Tibial artery (tissue), 4 donors: ENCODE measurements at regions not wholly inside any gene's neighbourhood (a gene's known extent, or its start where the extent isn't known, plus 50 kb on each side); places are given as distances from the start of the nearest gene placed in this dataset.

Experiments
- DNase-seq, 2 donors: peaks; one replicate each; pipeline ENCODE4 v3.0.0-alpha.2; 2019
- H3K27ac ChIP-seq, 2 donors: fragments of 200-600 bp; sonication (generic) in 1 of 2; 1 replicate in 1 of 2; 2 replicates in 1 of 2; pipeline ENCODE4 v1.5.1; 2018 to 2019; ENCODE audit warnings: mild to moderate bottlenecking in 1 of 2
- H3K27me3 ChIP-seq, 2 donors: fragments of 200-600 bp; sonication (generic) in 1 of 2; one replicate each; pipeline versions ENCODE4 v1.5.1 to v1.6.0; 2016 to 2019
- H3K36me3 ChIP-seq, 3 donors: fragments of 200-600 bp; sonication (generic) in 2 of 3; one replicate each; pipeline ENCODE4 v1.5.1; 2016 to 2019; ENCODE audit warnings: mild to moderate bottlenecking in 2 of 3
- H3K4me1 ChIP-seq, 4 donors: fragments of 200-600 bp; sonication (generic) in 2 of 4; 1 replicate in 3 of 4; 2 replicates in 1 of 4; pipeline ENCODE4 v1.5.1; 2016 to 2019
- H3K4me3 ChIP-seq, 2 donors: fragments of 200-600 bp; sonication (generic) in 1 of 2; 1 replicate in 1 of 2; 2 replicates in 1 of 2; pipeline ENCODE4 v1.5.1; 2018 to 2019; ENCODE audit warnings: mild to moderate bottlenecking in 2 of 2
- H3K9me3 ChIP-seq, 3 donors: fragments of 200-600 bp; sonication (generic) in 1 of 3; one replicate each; pipeline ENCODE4 v1.5.1; 2016 to 2019
- intact Hi-C: fragments of 100-400 bp; cut with DNase I; formaldehyde crosslinking; loops from one replicate; pipeline ENCODE4 v1.15.0; 2023; ENCODE audit warnings: low total_unique reads
- TF ChIP-seq, protein P1 (sequence below), 2 experiments: fragments of 200-600 bp in 1 of 2; fragments of 450-650 bp in 1 of 2; IDR thresholded peaks; one replicate each; pipeline ENCODE4 v1.5.1; 2017 to 2019; ENCODE audit warnings: antibody characterized with exemption in 2 of 2, mild to moderate bottlenecking in 1 of 2, moderate library complexity in 1 of 2

GRCh38 chr4:89509708-89510281 is 202.2 kb upstream of the GPRIN3 start:
- no peaks in the 10 kb centered on the region for H3K36me3 ChIP-seq
- no peak overlapping the region for H3K4me3 ChIP-seq
- H3K9me3 ChIP-seq: no peaks in the 10 kb centered on the region
- intact Hi-C loops: no loop called here
- no peaks in the 10 kb centered on the region for H3K4me1 ChIP-seq
- DNase-seq: no peak
- H3K27me3 ChIP-seq: no peaks in the 10 kb centered on the region
- TF ChIP-seq, protein P1, sequence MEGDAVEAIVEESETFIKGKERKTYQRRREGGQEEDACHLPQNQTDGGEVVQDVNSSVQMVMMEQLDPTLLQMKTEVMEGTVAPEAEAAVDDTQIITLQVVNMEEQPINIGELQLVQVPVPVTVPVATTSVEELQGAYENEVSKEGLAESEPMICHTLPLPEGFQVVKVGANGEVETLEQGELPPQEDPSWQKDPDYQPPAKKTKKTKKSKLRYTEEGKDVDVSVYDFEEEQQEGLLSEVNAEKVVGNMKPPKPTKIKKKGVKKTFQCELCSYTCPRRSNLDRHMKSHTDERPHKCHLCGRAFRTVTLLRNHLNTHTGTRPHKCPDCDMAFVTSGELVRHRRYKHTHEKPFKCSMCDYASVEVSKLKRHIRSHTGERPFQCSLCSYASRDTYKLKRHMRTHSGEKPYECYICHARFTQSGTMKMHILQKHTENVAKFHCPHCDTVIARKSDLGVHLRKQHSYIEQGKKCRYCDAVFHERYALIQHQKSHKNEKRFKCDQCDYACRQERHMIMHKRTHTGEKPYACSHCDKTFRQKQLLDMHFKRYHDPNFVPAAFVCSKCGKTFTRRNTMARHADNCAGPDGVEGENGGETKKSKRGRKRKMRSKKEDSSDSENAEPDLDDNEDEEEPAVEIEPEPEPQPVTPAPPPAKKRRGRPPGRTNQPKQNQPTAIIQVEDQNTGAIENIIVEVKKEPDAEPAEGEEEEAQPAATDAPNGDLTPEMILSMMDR (IDR thresholded peaks at IDR 0.05): no peak
- H3K27ac ChIP-seq: no peak overlapping the region

- Histone ChIP-seq H3K36me3 (no peaks in the 10 kb centered on the region), H3K9me3 (no peaks in the 10 kb centered on the region), H3K27ac (no peak overlapping the region), H3K4me1 (no peaks in the 10 kb centered on the region), H3K4me3 (no peak overlapping the region), H3K27me3 (no peaks in the 10 kb centered on the region)
- intact Hi-C loops: no loop called here
- no peak for DNase-seq
- TF ChIP-seq, protein P1 (IDR thresholded peaks at IDR 0.05): no peak
These were observed 199.4 kb upstream of the GPRIN3 start for GRCh38 chr4:89506866-89507491.

DNA sequence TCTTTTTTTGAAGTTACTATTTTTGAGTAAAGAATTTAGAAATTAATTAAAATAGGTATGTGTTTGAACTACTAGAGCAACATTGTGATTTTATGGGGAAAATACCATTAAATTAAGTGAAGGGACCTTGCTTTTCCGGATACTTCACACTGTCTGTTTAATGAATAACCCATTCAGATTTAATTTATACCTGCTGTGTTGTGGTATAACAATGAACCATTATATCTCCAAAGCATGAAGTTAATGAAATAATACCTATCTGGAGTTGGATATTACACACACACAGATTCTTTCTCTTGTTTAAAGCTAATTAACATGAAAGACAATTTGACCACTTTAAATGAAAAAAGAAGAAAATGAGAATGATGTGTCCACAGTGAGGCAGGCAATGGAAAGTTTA is 195.0 kb upstream of the GPRIN3 start:
- no peaks in the 10 kb centered on the region for H3K36me3 ChIP-seq
- H3K4me3 ChIP-seq: no peak overlapping the region
- intact Hi-C loops: no loop called here
- H3K27ac ChIP-seq: no peak overlapping the region
- H3K4me1 ChIP-seq: no peaks in the 10 kb centered on the region
- DNase-seq: no peak
- H3K27me3 ChIP-seq: no peaks in the 10 kb centered on the region
- no peaks in the 10 kb centered on the region for H3K9me3 ChIP-seq
- TF ChIP-seq, protein P1 (IDR thresholded peaks at IDR 0.05): no peak

DNA sequence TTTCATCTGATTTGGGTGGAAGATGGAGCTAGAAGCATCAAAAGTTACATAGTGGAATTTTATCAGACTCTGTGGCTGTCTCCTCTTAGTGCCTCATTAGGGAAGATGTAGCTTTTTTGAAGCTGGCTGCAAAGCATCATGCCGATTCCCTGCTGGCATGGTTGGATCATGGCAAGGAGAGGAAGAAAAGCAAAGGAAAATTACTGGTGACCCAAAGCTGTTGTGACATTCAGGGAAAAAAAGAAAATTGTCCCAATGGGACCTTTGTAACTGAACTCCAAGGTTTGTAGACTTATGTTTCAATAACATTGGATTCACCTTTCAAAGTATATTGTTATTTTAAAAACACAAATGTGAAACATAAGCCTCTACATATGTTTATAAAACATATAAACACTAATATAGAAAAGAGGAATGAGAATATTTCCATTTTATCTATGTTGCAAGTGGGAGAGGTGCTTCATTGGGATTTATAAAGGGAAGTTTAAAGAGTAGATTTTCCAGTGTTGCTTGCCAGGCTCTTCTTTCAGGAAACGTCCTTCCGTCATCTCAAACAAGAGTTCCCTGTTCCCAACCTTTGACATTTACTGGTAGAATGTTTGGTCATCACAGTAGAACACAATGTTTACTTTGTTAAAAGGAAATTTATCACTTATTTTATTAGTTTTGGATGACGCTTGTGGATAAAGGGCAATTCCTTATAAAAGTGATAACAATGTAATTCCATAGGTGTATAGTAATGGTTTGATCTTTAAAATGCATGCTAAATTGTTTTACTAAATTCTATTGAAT is 190.1 kb upstream of the GPRIN3 start:
- Histone ChIP-seq H3K9me3 (no peaks in the 10 kb centered on the region), H3K4me1 (no peaks in the 10 kb centered on the region), H3K27ac (no peak overlapping the region), H3K36me3 (no peaks in the 10 kb centered on the region), H3K4me3 (no peak overlapping the region), H3K27me3 (no peaks in the 10 kb centered on the region)
- intact Hi-C loops: no loop called here
- TF ChIP-seq, protein P1 (IDR thresholded peaks at IDR 0.05): no peak
- DNase-seq: no peak

- no peaks in the 10 kb centered on the region for H3K4me1 ChIP-seq
- TF ChIP-seq, protein P1 (IDR thresholded peaks at IDR 0.05): no peak
- DNase-seq: no peak
- H3K36me3 ChIP-seq: no peaks in the 10 kb centered on the region
- no peak overlapping the region for H3K4me3 ChIP-seq
- no peaks in the 10 kb centered on the region for H3K9me3 ChIP-seq
- no peaks in the 10 kb centered on the region for H3K27me3 ChIP-seq
- H3K27ac ChIP-seq: no peak overlapping the region
- intact Hi-C loops: no loop called here
These were observed 189.3 kb upstream of the GPRIN3 start for GRCh38 chr4:89496851-89497250.
